T1000 (cell line): ENCODE measurements at regions not wholly inside any gene's neighbourhood (a gene's known extent, or its start where the extent isn't known, plus 50 kb on each side); places are given as distances from the start of the nearest gene placed in this dataset.
"Not testable (repeated sequence)": the region's sequence is repeated elsewhere in the genome, so short reads cannot be mapped to it uniquely, and the experiment has no call there.

Source experiments
- DNase-seq: peaks from one replicate; lab custom pipeline; 2025; ENCODE audit warnings: mixed read lengths; lab: John Stamatoyannopoulos, UW

GRCh38 chr5:162209005-162209605 lies 141.5 kb downstream of the GABRG2 start:
- DNase-seq: no peak

- no peak for DNase-seq
Measured at GRCh38 chr5:162214551-162214950, 147.0 kb downstream of the GABRG2 start.

- DNase-seq: no peak
Measured at GRCh38 chr5:162217037-162217436, 149.5 kb downstream of the GABRG2 start.

GRCh38 chr5:162221910-162222309 lies 154.3 kb downstream of the GABRG2 start:
- no peak for DNase-seq

GRCh38 chr5:162227075-162227474 lies 159.5 kb downstream of the GABRG2 start:
- DNase-seq: no peak

GRCh38 chr5:162230348-162230747 lies 162.8 kb downstream of the GABRG2 start:
- DNase-seq: no peak

GRCh38 chr5:162231522-162231921 lies 163.9 kb downstream of the GABRG2 start:
- DNase-seq: no peak

GRCh38 chr5:162240734-162241133 lies 173.2 kb downstream of the GABRG2 start:
- DNase-seq: no peak

- no peak for DNase-seq
Measured at GRCh38 chr5:162242416-162242815, 174.8 kb downstream of the GABRG2 start.

GRCh38 chr5:162243651-162244050 lies 176.1 kb downstream of the GABRG2 start:
- no peak for DNase-seq

GRCh38 chr5:162248107-162248713 lies 180.6 kb downstream of the GABRG2 start:
- DNase-seq: no peak

- DNase-seq: no peak
Measured at GRCh38 chr5:162256711-162257110, 189.1 kb downstream of the GABRG2 start.

GRCh38 chr5:162268694-162269481 lies 201.3 kb downstream of the GABRG2 start:
- DNase-seq: no peak

- no peak for DNase-seq
Measured at GRCh38 chr5:162272417-162272816, 204.8 kb downstream of the GABRG2 start.

GRCh38 chr5:162274679-162275078 lies 207.1 kb downstream of the GABRG2 start:
- no peak for DNase-seq

GRCh38 chr5:162275387-162275786 lies 207.8 kb downstream of the GABRG2 start:
- DNase-seq: not testable (repeated sequence)

- DNase-seq: no peak
Measured at GRCh38 chr5:162282191-162282590, 214.6 kb downstream of the GABRG2 start.

GRCh38 chr5:162283609-162284008 lies 216.0 kb downstream of the GABRG2 start:
- no peak for DNase-seq

- DNase-seq: no peak
Measured at GRCh38 chr5:162288647-162289296, 221.2 kb downstream of the GABRG2 start.

- DNase-seq: no peak
Measured at GRCh38 chr5:162289489-162289888, 221.9 kb downstream of the GABRG2 start.

GRCh38 chr5:162299793-162300192 lies 232.2 kb downstream of the GABRG2 start:
- DNase-seq: no peak

- DNase-seq: no peak
Measured at GRCh38 chr5:162301356-162301755, 233.8 kb downstream of the GABRG2 start.

- DNase-seq: peak; percentile 44
Measured at GRCh38 chr5:162323466-162323865, 255.9 kb downstream of the GABRG2 start.
